GM18867 (cell line): ENCODE measurements at regions not wholly inside any gene's neighbourhood (a gene's known extent, or its start where the extent isn't known, plus 50 kb on each side); places are given as distances from the start of the nearest gene placed in this dataset.
"Not testable (repeated sequence)": the region's sequence is repeated elsewhere in the genome, so short reads cannot be mapped to it uniquely, and the experiment has no call there.

Experiments used
- ATAC-seq: cut with Tn5 transposase; IDR thresholded peaks from one replicate; pipeline ENCODE4 v1.9.1; 2021; ENCODE audit warnings: mild to moderate bottlenecking, moderate library complexity; ENCODE audit not compliant: unreplicated experiment

DNA sequence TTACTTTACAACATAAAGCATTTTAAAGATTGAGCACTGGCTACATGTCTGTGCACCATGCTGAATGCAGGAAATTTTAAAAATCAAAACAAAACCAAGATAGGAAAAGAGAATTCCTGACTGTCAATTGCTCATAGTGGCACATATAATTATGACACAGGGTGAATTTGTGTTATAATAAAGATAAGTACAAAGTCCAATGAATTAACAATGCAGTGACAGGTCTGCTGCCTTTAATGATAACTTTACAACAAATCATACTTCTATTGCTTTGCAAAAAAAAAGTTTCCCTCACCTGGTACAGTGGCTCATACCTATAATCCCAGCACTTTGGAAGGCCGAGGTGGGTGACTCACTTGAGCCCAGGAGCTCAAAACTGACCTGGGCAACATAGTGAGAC is 93.8 kb upstream of the OSBPL8 start:
- ATAC-seq = no peak

DNA sequence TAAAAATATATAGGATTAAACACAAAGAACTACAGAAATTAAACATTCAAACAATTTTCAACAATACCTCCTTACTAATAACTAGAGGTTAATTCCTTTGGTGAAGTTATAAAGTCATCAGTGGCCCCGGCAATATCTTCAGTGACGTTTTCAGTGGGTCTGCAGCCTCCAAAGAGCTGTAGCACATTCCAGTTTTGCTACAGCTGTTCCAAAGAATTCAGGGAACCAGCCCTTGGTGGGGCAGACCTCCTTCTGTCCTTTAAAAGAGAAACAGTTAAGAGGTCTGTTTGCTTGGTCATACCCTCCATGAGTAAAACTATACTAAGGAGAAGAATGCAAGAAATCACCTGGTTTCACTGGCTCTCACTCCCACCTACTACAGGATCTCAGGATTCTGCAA is 99.2 kb upstream of the ZDHHC17 start:
- no peak for ATAC-seq

DNA sequence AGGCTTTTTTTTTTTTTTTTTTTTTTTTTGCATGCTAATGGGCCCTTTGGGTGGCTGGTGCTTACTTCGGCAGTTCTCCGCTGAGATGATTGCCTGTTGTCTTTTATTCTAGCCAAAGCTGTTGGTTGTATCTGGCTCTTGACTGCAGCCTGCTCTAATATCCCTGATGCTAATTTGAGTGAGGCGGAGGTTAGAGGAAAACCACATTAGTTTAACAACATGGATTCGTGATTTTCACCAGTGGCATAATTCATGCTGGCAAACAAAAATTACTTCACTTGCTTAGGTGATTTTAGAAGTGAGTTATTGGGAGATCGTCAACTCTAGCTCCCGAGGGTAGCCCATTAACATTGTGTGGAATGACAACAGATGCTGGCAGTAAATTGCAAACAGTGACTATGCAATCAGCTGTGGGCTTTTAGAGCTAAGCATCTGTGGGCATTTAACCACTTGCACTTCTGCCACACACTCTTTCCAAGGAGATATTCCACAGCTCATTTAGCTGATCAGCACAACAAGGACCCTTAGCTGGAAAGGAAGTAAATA is 97.6 kb upstream of the ZDHHC17 start:
- ATAC-seq = no peak

DNA sequence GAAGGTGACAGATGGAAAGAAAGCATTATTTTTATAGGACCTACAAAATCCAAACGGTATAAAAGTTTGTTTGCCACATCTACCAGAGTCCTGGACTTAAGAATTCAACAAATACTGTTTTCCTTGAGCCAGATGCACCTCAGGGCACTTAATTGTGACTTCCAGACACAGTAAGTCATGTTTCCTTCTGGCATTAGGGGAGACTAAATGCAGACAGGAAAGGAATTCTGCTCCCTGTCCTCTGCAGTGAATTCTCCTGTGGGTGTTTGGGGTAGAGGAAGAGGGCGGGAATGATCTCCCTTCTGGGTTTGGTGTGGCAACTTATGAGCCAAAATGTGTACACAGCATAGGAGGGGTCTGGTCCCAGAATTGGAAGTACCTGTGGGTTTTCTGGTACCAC is 93.9 kb upstream of the ZDHHC17 start:
- ATAC-seq = no peak

DNA sequence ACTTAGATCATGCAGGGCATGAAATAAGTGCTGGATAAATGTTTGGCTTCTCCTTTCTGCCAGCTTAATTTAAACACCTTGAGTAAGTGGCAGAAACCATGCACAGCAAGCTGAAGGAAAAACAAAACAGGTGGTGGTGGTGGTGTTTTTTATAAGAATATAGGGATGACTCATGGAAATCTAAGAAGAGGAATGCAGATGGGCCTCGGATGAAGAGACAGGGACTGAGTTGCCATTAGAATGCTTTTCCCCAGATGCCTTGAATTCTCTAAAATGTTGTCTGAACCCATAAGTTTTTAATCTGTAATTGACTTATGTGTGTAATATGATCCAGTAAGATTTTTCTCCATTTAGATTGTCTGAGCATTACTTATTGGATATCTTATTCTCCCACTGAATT is 93.1 kb upstream of the ZDHHC17 start:
- ATAC-seq = no peak

DNA sequence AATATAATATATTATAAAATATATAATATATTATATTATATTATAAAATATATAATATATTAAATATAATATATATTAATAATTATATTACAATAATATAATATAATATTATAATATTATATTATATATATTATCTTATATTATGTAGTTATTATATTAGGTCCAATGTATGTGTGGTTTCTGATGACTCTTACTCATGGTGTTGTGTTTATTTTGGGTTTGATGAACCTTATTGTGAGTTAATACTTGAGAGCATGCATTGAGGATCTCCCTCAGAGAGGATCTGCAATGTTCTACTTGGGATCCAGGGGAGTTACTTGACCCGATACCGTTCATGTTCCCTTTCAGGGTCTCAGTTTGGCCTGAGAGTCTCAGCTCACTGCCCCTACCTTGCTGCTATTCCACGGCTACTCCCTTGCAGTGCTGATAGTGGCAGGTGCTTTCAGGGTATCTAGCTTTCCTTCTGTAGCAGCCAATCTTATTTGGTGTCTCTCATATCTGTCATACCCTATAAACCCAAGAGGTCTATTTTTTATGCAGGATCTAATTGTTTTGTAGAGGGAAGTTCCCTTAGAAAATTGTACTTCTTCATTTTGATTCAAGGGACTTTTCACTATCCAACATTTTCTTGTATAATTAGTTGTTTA is 89.1 kb upstream of the ZDHHC17 start:
- no peak for ATAC-seq

DNA sequence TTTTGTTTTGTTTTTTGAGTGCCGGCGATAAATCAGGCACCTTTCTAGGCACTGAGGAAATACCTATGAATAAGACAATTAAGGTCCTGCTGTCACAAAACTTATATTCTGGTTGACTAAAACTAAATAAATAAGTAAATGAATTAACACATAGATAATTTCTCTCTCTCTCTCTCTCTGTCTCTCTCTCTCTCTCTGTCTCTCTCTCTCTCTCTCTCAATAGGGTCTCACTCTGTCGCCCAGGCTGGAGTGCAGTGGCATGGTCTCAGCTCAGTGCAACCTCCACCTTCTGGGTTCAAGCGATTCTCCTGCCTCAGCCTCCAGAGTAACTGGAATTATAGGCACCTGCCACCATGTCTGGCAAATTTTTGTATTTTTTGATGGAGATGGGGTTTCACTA is 87.7 kb upstream of the ZDHHC17 start:
- not testable (repeated sequence) for ATAC-seq

DNA sequence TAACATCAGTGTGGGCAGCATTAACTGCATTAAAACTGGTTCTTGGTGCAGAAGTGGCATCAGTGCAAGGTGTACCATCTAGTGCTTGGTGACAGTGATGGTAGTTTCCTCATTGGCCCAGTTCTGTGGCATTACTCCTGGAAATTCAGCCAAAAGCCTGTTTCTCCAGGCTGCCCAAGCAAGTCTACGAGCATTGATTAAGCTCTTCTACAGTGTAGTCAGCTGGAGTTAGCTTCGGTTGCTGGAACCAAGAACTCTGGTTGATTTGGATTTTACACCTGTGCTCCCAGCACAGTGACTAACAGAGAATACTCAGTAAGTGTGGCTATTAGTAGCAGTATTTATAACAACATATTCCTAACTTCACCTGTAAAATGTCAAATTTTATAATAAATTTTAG is 84.9 kb upstream of the ZDHHC17 start:
- ATAC-seq = no peak

DNA sequence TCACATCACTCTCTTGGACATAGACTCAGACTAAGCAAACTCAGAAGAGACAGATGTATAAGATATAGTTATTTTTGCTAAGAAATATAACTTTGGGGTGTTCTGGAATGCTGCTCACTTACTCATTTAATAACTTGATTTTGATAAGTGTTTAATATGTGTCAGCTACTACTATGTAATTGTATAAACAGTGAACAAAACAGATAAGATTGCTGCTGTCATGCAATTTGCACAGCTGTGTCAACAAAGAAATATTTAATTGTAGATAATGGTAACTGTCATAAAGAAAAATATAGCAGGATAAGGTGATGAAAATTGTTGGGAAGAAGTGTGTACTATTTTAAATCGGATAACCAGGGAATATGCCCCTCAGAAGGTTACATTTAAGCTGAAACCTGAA is 84.1 kb upstream of the ZDHHC17 start:
- ATAC-seq = no peak

DNA sequence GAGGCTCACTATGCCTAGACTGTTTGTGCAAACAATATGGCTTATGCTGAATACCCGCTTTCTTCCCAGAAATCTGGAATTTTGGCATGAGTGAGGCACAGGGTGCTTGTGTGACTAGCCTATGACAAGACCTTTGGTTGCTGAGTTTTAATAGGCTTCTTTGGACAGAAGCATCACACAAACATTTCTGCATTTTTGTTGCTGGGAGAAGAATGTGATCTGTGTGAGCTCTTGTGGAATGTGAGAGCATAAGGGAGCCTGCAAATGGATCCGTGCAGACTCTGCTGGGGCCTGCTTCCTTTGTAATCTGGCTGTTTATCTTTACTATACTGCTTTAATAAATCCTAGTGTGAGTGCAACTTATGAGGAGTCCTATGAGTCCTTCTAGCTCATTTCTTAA is 83.0 kb upstream of the ZDHHC17 start:
- ATAC-seq = no peak

DNA sequence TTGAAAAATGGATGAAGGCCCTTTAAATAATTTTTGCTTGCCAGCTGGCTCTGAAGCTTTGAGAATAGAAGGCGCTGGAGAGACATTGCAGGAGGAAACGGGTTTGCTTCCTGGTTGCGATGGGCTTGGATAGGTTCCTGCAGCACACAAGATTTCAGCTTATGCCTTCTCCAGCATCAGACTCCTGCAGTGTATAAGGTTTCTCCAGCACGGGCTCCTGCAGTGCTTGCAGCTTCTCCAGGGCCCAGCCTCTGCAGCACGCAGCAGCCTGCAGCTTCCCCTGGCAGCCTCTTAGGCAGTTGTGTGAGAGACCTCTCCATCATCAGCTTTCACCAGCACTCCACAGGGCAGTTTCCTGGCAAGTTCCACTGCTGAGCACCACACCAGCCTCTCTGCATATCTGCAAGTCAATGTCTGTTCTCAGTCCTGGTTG is 78.7 kb upstream of the ZDHHC17 start:
- ATAC-seq = no peak

DNA sequence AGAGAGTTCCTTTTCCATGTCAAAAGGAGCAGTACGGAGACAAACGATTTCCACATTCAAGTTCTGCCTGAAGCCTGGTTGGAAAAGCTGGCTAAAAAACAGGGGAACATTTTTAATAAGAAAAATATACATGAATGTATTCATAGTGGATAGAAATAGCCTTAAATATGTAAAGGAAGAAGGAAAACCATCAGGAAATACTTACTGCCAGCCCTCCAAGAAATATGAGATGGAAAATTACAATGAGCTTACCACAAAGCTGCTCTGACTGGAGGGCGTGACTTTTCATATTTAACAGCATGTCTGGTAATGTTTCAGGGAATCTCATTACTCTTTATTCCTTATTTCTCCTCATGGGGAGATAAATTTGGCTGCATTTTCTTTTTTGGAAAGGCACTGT is 75.9 kb upstream of the ZDHHC17 start:
- no peak for ATAC-seq

DNA sequence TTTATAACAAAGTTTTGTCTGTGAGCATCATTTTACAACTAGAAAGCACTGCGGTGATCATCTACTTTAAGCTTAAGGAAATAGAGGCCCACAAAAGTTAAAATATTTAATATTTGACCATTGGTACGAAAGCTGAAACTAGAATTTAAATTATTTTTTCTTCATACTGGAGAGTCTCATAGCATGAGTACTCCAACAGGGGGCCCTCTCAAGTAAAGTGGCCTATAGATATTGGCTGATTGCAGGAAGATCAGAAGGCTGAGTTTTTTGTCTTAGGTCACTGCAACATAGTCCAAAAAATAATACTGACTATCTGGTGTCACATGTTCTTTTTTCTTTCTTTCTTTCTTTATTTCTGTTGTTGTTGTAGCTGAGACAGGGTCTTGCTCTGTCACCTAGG is 75.3 kb upstream of the ZDHHC17 start:
- peak; percentile 47 for ATAC-seq

DNA sequence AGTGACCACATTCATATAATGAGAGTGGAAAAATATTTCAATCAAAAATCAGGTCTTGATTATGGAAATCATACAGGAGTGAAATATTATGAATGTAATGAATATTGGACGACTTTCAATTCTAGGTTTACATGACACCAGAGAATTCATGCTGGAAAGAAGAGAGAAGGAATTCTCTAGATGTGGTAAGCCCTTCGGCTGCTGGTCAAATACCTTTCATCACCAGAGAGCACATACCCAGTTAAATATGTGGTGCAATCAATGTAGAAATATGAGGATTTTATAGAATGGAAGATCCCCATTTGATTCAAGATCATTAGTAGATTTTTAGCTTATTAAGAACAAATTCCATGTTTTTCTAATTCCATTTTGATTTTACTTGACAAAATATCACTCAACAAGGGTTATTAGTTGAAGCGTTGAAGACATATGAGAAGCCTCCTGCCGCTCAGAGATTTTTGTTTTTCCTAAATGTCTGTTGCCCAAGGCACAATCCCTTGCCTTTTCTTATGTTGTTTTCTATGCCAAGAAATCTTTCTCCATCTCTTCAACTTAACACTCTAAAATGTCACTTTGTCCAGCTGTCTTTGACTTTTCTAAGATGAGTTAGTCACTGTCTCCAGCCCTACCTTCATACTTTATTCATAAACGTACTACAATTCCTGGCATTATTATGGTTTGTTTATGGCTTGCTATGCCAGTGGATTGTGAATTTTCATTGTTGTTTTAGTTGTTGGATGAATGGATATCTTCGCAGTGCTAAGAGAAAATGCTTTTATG is 72.8 kb upstream of the ZDHHC17 start:
- no peak for ATAC-seq

DNA sequence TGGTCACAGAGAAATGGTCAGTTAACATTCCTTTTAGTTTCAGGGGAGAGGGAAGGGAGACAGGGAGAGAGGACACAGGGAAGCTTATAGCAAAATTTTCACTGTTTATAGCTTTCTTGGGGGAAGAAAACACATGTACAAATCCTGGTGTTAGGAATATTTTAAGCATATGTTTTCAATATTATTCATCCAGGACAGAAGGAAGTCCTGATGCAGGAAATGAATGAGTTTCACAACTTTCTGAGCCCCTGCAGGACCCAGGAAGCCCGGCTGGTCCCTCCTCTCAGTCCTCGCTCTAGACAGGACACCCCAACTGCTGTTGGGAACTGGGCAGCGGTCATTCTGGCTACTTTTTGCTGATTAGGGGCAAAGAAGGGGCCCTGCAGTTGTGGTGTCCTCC is 71.1 kb upstream of the ZDHHC17 start:
- ATAC-seq = no peak

DNA sequence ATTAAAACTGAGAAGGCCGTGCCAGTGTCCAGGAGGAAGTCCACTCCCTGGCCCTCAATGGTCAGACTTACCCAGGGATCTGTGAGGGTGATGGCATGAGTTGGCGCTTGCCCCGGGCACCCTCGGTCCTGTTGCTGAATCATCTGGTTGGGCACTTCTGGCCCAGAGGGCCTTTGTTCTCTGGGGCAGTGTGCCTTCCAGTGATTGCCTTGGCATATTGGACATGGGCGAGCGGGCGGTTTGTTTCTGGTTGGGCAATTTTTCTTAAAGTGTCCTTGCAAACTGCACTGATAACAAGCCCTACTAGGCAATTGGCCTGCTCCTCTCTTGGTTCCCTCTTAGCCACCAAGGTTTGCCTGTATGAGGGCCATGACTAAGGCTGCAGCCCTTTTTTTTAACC is 69.5 kb upstream of the ZDHHC17 start:
- ATAC-seq = no peak

DNA sequence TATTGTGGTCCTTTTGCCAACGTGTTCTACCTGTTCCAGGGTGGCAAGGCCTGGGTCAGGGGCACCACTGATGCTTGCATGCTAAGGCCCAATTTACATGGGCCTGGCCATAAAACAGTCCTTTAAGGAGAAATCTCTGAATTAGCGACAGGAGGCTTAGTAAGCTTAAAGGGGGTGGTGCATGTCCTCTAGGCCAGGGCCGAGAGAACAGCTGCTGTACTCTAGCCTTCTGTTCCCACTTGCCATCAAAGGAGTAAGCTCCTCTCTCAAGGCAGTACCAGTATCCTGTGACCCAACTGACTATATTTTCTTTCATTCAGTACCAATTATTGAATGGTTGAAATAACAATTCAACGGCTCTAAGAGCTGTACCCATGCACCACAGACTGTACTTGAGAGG is 67.7 kb upstream of the ZDHHC17 start:
- no peak for ATAC-seq

DNA sequence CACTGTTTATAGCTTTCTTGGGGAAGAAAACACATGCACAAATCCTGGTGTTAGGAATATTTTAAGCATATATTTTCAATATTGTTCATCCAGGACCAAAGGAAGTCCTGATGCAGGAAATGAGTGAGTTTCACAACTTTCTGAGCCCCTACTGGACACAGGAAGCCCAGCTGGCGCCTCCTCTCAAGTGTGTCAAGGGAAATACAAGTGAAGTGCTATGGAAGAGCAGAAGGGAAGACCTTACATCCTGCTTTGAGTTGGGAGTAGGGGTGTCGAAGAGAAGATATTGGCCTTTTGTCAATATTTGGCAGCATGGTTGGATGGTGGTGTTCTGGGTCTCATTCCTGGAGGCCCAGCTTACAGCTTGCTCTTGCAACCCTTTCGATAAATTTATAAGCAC is 66.1 kb upstream of the ZDHHC17 start:
- ATAC-seq = no peak

DNA sequence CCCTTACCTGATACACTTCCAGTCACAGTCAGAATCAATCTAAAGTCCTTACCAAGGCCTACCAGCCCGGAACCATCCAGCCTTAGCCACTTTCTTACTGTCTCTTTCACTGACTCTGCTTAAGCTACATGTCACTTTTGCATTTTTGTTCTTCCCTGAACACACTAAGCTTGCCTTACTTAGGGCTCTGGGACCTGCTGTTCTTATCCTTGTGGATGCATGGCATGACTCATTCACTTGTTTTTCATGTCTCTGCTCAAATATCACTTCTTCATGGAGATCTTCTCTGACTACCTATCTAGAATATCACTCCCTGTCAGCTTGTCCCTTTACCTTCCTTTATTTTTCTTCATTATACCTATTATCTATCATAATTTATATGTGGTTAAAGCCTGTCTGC is 65.6 kb upstream of the ZDHHC17 start:
- ATAC-seq = no peak

DNA sequence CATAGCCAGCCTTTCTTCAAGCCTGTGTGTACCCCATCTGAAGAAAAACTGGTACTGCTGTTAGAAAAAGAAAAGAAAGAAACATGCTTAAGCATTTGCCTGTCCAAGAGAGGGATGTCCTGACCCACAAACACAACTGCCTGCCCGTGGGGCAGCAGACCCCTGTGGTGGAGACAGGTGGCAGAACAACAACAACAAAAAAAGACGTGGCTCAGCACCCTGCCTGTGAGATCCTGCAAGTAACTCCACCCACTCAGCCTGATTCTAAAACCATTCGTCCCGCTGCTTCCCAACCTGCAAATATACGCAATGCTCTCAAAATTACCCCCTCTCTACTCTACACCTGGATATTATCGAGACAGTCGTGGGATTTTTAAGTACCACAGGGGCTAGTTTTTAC is 64.9 kb upstream of the ZDHHC17 start:
- no peak for ATAC-seq

DNA sequence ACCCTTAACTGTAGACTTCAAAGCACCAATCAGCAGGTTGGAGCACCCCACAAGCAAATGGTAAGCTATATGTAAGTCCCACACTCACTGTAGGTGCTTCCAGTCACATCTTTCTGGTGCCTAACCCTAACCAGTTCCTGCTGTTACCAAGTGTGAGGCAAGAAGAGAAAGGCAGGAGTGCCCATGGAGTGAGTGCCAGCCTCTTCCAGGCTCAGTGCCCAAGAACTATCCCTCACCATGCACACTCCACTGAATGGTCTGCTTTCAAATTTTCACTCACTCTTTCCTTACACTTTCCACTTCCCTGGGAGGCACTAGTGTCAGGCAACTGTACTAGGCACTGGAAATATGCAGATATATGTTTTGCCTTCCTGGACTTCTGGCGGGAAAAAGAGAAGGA is 62.2 kb upstream of the ZDHHC17 start:
- no peak for ATAC-seq

DNA sequence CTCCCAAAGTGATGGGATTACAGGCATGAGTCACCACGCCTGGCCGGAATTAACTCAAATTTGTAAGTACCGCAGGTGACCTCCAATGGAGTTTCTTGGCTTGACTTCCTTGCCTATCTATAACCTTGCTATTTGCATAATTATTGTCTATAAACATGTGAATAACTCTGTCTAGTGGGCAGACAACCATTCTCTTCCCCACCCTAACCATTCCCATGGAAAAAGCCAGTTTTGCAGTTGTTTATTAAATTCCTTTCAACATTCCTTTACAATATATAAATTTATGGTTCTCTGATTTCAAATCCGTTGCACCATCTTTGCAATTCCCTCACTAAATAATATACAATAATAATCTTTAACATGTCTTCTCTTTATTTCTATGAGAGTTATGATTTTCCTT is 61.0 kb upstream of the ZDHHC17 start:
- no peak for ATAC-seq

DNA sequence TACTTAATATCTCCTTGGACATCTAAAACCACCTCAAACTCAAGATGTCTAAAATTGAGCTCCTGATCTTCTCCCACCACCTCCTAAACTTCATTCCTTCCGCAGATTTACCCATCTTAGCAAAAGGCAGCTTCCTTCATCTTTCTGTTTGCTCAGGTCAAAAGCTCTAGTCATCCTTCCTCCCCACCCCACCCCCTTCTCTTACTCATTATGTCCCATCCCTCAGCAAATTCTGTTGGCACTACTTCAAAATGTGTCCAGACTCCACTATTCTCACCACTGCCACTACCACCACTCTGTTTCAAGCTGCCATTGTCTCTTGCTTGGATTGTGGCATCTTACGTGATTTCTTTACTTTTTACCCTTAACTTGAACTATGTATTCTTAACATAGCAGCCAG is 59.2 kb upstream of the ZDHHC17 start:
- ATAC-seq = no peak
